Pancreas (tissue), 10 donors: ENCODE measurements at regions not wholly inside any gene's neighbourhood (a gene's known extent, or its start where the extent isn't known, plus 50 kb on each side); places are given as distances from the start of the nearest gene placed in this dataset.

ENCODE experiments used
- ATAC-seq, 4 donors: fragments of 200-7000 bp; cut with Tn5 transposase; one replicate each; pipeline versions ENCODE4 v1.8.0 to v1.9.1; 2020; ENCODE audit warnings: mild to moderate bottlenecking in 4 of 4, moderate library complexity in 4 of 4
- DNase-seq, 6 donors: peaks; one replicate each; pipeline ENCODE4 v3.0.0-alpha.2; 2020
- FAIRE-seq: peaks from 2 replicates; lab custom pipeline; 2012; peaks lifted over from hg19 to GRCh38; lab: Jason Lieb, UNC
- H3K27ac ChIP-seq, 4 donors: fragments of 200-600 bp; sonication (generic); 1 replicate in 3 of 4; 2 replicates in 1 of 4; pipeline versions ENCODE4 v1.5.0 to v1.8.0; 2020
- H3K27me3 ChIP-seq, 4 donors: fragments of 200-600 bp; one replicate each; pipeline ENCODE4 v1.8.0; 2021
- H3K36me3 ChIP-seq, 3 donors: fragments of 200-600 bp; sonication (generic) in 1 of 3; one replicate each; pipeline versions ENCODE4 v1.5.0 to v1.8.0; 2020 to 2021
- H3K4me1 ChIP-seq, 3 donors: fragments of 200-600 bp; one replicate each; pipeline ENCODE4 v1.8.0; 2021
- H3K4me3 ChIP-seq, 4 donors: fragments of 200-600 bp; sonication (generic) in 2 of 4; one replicate each; pipeline versions ENCODE4 v1.5.0 to v1.8.0; 2020 to 2021
- H3K9me3 ChIP-seq, 4 donors: fragments of 200-600 bp; one replicate each; pipeline ENCODE4 v1.8.0; 2021
- WGBS, 2 donors: extraction: QIAGEN DNeasy Blood & Tissue Kit; methylation state at CpG; one replicate each; pipeline ENCODE4 v1.1.7; 2013; 5-methylcytosine and 5-hydroxymethylcytosine counted together
- intact Hi-C, 3 donors: fragments of 100-400 bp; cut with DNase I; formaldehyde crosslinking; loops; one replicate each; pipeline versions ENCODE4 v1.11.1 to v1.14.2; 2022
- TF ChIP-seq, protein P1 (sequence below), 4 donors: fragments of 200-600 bp; sonication (generic) in 3 of 4; IDR thresholded peaks; one replicate each; pipeline versions ENCODE4 v1.5.0 to v1.8.0; 2021; ENCODE audit warnings: antibody characterized with exemption in 4 of 4
- donor health status: healthy with polysubstance abuse.
- donor health status: DM: no; HTN: no; CAD: no; lungs with moderate emphysema.
- donor health status: DM: no; HTN: no; CAD: no.
- donor health status: control.
- donor health status: control.
- donor health status: Bipolar disorder and iron deficiency.
- donor health status: DM: yes; HTN: yes; CAD: no.
- donor health status: DM: no; HTN: no; CAD: no.
- donor health status: DM: no; HTN: no; CAD: no.
- donor health status: DM: yes; HTN: yes; CAD: no.

DNA sequence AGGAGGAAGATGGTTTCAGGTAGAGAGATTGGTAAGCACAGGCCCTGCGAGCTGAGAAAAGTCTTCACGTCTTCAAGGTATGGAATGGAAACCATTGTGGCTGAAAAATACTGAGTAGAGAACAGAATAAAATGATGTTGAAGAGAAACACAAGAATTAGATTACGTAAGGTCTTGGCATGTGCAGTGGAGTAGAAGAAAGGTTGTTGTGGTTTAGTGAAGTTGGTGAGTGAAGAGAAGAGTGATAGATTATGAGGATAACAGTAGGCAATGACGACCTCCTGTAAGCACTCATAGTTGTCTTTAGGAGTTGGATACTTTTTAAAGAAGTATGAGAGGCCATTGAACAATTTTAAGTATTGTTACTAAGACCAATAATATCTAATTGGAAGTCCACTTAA, 642.6 kb downstream of the PCDH7 start:
- DNase-seq (no peak), ATAC-seq (no peak), FAIRE-seq (no peak)
- WGBS, 2 donors = 70 to 83% methylated on average over 4 of the region's 4 CpGs
- Histone ChIP-seq H3K36me3 (no peaks in the 10 kb centered on the region), H3K27ac (no peak overlapping the region), H3K4me1 (no peaks in the 10 kb centered on the region), H3K27me3 (no peaks in the 10 kb centered on the region), H3K4me3 (no peak overlapping the region), H3K9me3 (no peaks in the 10 kb centered on the region)
- intact Hi-C loops = no loop called here
- TF ChIP-seq, protein P1, sequence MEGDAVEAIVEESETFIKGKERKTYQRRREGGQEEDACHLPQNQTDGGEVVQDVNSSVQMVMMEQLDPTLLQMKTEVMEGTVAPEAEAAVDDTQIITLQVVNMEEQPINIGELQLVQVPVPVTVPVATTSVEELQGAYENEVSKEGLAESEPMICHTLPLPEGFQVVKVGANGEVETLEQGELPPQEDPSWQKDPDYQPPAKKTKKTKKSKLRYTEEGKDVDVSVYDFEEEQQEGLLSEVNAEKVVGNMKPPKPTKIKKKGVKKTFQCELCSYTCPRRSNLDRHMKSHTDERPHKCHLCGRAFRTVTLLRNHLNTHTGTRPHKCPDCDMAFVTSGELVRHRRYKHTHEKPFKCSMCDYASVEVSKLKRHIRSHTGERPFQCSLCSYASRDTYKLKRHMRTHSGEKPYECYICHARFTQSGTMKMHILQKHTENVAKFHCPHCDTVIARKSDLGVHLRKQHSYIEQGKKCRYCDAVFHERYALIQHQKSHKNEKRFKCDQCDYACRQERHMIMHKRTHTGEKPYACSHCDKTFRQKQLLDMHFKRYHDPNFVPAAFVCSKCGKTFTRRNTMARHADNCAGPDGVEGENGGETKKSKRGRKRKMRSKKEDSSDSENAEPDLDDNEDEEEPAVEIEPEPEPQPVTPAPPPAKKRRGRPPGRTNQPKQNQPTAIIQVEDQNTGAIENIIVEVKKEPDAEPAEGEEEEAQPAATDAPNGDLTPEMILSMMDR (IDR thresholded peaks at IDR 0.05) = no peak

DNA sequence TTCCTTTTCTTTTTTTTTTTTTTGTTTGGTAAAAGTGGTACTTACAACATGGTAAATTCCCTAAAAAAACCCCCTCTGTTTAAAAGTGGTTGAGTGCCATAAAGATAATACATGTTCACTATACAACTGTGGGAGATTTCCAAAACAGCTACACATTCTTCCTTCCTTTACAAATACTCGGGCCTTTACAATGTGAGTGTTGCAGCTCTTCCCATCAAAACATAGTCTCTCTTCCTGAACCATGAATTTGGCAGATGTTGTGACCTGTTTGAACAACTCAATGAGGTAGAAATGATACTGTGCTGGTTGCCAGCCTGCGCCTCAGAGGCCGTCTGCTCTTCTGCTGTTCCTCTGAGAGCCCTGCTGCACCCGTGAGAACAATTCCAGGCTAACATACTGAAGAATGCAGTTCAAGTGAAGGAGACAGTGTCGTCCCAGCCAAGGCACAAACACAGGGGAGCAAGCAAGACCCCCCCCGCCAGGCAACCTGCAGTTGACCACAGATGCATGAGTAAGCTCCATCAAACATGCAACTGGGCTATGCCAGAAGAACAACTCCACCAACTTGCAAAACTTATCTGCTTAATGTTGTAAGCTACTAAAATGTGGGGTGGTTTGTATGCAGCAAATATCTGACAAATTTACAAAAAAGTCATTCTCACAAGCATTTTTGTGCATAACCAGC, 645.0 kb downstream of the PCDH7 start:
- Histone ChIP-seq H3K36me3 (no peaks in the 10 kb centered on the region), H3K27me3 (no peaks in the 10 kb centered on the region), H3K9me3 (no peaks in the 10 kb centered on the region), H3K27ac (no peak overlapping the region), H3K4me3 (no peak overlapping the region), H3K4me1 (no peaks in the 10 kb centered on the region)
- ATAC-seq (peak in 2 of 4 donors; percentile 53 to 68), DNase-seq (no peak), FAIRE-seq (no peak)
- 51 to 59% methylated on average over 6 of the region's 6 CpGs for WGBS, 2 donors
- TF ChIP-seq, protein P1 (IDR thresholded peaks at IDR 0.05) = no peak
- intact Hi-C loops = no loop called here

DNA sequence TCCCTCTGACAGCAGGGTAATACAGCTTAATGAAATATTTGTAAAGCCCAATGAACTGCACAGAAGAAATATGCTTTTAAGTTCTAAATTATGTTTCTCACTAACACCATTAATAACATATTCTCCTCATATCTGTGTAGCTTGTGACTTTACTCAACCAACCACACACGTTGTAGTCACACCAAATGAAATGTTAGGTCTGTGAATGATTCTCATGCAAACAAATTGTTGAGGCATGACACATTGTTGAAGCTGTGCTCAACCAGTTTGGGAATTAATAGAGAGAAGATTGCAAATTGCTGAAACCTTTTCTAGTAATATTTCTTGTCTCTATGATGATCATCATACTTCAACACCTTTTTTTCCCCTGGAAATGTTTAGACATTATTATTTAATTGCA, 645.9 kb downstream of the PCDH7 start:
- TF ChIP-seq, protein P1 (IDR thresholded peaks at IDR 0.05) = no peak
- peak; percentile 13 for FAIRE-seq
- intact Hi-C loops = no loop called here
- Histone ChIP-seq H3K27me3 (no peaks in the 10 kb centered on the region), H3K4me1 (no peaks in the 10 kb centered on the region), H3K27ac (no peak overlapping the region), H3K36me3 (no peaks in the 10 kb centered on the region), H3K4me3 (no peak overlapping the region), H3K9me3 (no peaks in the 10 kb centered on the region)
- DNase-seq = no peak
- 16 to 24% methylated on average over 1 of the region's 1 CpG for WGBS, 2 donors
- ATAC-seq = no peak

DNA sequence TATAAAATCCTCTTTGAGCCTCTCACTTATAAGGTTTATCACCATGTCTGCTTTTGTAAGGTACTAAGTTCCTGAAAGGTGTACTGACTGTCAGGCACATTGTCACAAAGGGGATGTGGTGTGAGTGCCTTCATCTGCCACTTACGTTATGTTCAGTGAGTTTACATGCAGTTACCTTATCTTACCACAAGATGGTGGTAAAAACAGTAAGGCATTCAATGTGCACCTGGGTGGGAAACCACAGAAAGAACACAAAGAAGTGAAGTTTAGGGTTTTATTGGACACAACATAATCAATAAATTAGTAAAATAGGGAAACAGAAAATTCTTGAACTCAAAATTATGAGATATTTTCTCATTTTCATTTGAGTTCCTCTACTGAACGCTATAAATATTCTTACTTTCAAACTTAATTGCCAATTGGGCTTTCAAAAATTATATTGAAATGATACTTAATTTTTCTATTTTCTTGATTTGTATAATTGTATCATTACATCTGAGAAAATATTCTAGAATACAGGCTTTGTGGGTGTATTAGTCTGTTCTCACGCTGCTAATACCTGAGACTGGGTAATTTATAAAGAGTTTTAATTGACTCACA, 650.8 kb downstream of the PCDH7 start:
- H3K9me3 ChIP-seq = no peaks in the 10 kb centered on the region
- no peak overlapping the region for H3K27ac ChIP-seq
- H3K36me3 ChIP-seq = no peaks in the 10 kb centered on the region
- 53 to 59% methylated on average over 3 of the region's 3 CpGs for WGBS, 2 donors
- TF ChIP-seq, protein P1 (IDR thresholded peaks at IDR 0.05) = peak; percentile 40 to 69 (median 63)
- FAIRE-seq (peak; percentile 29), ATAC-seq (peak in 3 of 4 donors; percentile 70 to 79 (median 72)), DNase-seq (no peak)
- H3K4me3 ChIP-seq = no peak overlapping the region
- H3K27me3 ChIP-seq = no peaks in the 10 kb centered on the region
- intact Hi-C loops = no loop called here
- H3K4me1 ChIP-seq = no peaks in the 10 kb centered on the region
